ENCODE measurements at regions not wholly inside any gene's neighbourhood (a gene's known extent, or its start where the extent isn't known, plus 50 kb on each side); places are given as distances from the start of the nearest gene placed in this dataset.
A peak's percentile ranks its signal among the peaks of the same experiment; 100 is the strongest.
"Not testable (repeated sequence)": the region's sequence is repeated elsewhere in the genome, so short reads cannot be mapped to it uniquely, and the experiment has no call there.

DNA sequence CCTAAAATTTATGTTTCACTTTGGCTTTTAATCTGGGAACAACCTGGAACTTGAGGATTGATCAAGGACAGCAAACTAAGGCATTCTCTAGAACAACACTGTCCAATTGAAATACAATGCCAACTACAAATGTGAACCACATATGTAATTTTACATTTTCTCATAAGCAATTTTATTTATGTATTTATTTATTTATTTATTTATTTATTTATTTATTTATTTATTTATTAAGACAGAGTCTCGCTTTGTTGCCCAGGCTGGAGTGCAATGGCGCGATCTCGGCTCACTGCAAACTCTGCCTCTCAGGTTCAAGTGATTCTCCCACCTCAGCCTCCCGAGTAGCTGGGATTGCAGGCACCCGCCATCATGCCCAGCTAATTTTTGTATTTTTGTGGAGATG is 448.7 kb downstream of the BUD13 start:
- not testable (repeated sequence) for DNase-seq; H3K27me3 ChIP-seq (ENCODE audit: control insufficient read depth, insufficient read depth, low read length); H3K4me1 ChIP-seq (ENCODE audit: control insufficient read depth, insufficient read depth, low read length); H3K27ac ChIP-seq (ENCODE audit: low read length); H3K4me3 ChIP-seq (ENCODE audit: low read length); H3K36me3 ChIP-seq (ENCODE audit: control insufficient read depth, insufficient read depth, low read length); H3K9me3 ChIP-seq (replicated peaks; ENCODE audit: control insufficient read depth, low read depth, low read length)
- no CpG with 5 or more reads among the region's 6 CpGs for WGBS (ENCODE audit: insufficient coverage)

DNA sequence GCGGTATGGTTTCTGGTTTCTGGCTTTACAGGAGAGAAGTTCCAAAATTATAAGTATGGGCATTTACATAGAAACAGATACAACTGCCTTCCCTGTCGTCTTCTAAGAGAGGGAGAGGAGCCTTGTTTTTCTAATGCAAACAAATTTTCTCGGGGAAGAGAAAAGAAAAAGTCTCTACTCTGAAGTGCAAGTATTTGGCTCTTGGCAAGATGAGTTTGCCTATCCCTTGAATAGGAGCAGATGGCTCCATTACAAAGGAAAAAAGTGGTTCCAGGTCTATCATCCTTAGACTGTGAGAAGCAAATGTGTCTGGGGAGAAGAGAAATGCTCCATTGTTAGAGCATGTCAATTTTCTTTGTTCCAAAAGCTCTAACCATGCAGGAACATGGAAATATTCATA is 455.6 kb downstream of the BUD13 start:
- Histone ChIP-seq H3K4me1 (ENCODE audit: control insufficient read depth, insufficient read depth, low read length) (peaks cover 16% of the 10 kb centered on the region), H3K9me3 (replicated peaks; ENCODE audit: control insufficient read depth, low read depth, low read length) (peaks cover 3% of the 10 kb centered on the region), H3K27me3 (ENCODE audit: control insufficient read depth, insufficient read depth, low read length) (no peaks in the 10 kb centered on the region), H3K4me3 (ENCODE audit: low read length) (no peak overlapping the region), H3K27ac (ENCODE audit: low read length) (no peak overlapping the region), H3K36me3 (ENCODE audit: control insufficient read depth, insufficient read depth, low read length) (no peaks in the 10 kb centered on the region)
- no CpG with 5 or more reads among the region's 3 CpGs for WGBS (ENCODE audit: insufficient coverage)
- no peak for DNase-seq

DNA sequence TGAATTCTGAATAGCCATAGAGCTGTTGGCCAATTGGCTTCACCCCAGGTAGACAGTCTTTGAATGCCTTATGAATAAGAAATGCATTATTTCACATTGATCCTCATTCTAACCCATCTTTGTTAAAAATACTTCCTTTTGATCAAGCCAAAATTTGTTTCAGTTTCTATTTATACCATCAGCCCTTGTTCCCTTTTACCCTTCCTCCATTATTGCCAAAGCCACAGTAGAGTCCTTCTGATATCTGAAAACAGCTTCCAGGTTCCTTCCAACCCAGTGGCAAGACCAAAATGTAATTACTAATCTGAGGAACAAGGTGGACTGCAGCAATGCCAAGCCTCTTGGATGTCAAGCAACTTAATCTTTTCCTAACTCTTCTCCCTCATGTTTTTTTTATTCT is 458.8 kb downstream of the BUD13 start:
- peaks cover 20% of the 10 kb centered on the region for H3K4me1 ChIP-seq (ENCODE audit: control insufficient read depth, insufficient read depth, low read length)
- H3K9me3 ChIP-seq (replicated peaks; ENCODE audit: control insufficient read depth, low read depth, low read length), result no peaks in the 10 kb centered on the region
- no peaks in the 10 kb centered on the region for H3K36me3 ChIP-seq (ENCODE audit: control insufficient read depth, insufficient read depth, low read length)
- no peak overlapping the region for H3K4me3 ChIP-seq (ENCODE audit: low read length)
- DNase-seq, result no peak
- no peaks in the 10 kb centered on the region for H3K27me3 ChIP-seq (ENCODE audit: control insufficient read depth, insufficient read depth, low read length)
- H3K27ac ChIP-seq (ENCODE audit: low read length), result no peak overlapping the region

DNA sequence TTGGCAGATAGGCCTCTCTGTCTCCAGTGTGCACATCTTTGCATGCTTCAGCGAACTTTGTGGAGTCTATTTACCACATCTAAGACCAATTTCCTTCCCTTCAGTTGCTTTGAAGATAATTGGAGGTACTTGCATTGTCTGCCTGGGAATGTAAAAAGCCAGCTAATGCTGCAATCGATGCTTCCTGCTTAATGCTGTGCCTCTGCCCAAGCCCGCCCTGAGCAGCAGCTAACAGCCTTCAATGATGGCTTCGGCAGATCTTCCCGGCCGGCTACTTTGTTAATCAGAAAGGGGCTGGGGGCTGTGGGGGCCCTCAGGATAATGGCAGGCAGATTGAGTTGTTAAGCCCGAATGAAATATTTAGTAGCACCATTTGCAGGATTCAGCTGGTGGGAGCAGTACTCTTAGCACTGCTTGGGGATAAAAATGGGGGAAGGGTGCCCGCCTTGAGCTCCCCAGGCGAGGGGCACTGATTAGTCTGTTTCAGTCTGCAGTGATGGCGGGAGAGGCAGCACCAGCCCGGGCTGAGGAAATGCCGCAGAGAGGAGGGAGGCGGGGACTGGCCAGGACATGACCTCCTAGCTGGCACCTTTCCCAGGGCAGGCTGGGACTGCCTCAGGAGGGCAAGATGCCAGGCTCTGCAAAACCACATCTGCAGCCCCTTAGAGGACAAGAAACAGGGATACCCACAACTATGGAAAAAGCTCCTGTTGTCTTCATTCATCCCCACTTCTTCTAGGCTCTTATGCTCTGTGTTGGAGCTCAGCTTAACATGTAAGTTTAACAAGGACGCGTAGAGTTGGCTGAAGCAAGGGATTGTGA is 460.0 kb downstream of the BUD13 start:
- Histone ChIP-seq H3K4me1 (ENCODE audit: control insufficient read depth, insufficient read depth, low read length) (peaks cover 20% of the 10 kb centered on the region), H3K27me3 (ENCODE audit: control insufficient read depth, insufficient read depth, low read length) (no peaks in the 10 kb centered on the region), H3K27ac (ENCODE audit: low read length) (no peak overlapping the region), H3K4me3 (ENCODE audit: low read length) (no peak overlapping the region), H3K36me3 (ENCODE audit: control insufficient read depth, insufficient read depth, low read length) (no peaks in the 10 kb centered on the region), H3K9me3 (replicated peaks; ENCODE audit: control insufficient read depth, low read depth, low read length) (no peaks in the 10 kb centered on the region)
- peak; percentile 86 for DNase-seq
- whole genome bisulfite sequencing (ENCODE audit: insufficient coverage), result 19% methylated on average over 11 of the region's 15 CpGs

DNA sequence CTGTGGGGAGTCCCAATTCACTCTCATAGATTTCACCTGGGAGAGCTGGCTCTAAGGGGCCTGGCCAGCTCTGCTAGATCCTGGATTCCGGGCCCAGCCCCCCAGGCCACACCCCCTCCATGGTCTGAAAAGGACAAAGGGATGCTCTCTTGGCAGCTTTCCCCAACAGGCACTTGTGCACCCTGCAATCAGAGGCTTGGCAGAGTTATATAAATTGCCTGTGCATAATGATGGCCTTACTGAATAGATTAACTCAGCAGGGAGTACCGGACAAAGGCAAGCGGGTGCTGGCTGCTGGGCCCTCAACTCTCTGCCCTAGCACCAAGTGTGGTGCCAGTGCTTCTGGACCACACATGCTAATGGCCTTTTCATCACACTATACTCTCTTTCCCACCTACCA is 461.6 kb downstream of the BUD13 start:
- WGBS (ENCODE audit: insufficient coverage), result 76% methylated on average over 2 of the region's 3 CpGs
- Histone ChIP-seq H3K36me3 (ENCODE audit: control insufficient read depth, insufficient read depth, low read length) (no peaks in the 10 kb centered on the region), H3K9me3 (replicated peaks; ENCODE audit: control insufficient read depth, low read depth, low read length) (no peaks in the 10 kb centered on the region), H3K27me3 (ENCODE audit: control insufficient read depth, insufficient read depth, low read length) (no peaks in the 10 kb centered on the region), H3K27ac (ENCODE audit: low read length) (no peak overlapping the region), H3K4me3 (ENCODE audit: low read length) (no peak overlapping the region), H3K4me1 (ENCODE audit: control insufficient read depth, insufficient read depth, low read length) (peaks cover 20% of the 10 kb centered on the region)
- DNase-seq, result no peak

DNA sequence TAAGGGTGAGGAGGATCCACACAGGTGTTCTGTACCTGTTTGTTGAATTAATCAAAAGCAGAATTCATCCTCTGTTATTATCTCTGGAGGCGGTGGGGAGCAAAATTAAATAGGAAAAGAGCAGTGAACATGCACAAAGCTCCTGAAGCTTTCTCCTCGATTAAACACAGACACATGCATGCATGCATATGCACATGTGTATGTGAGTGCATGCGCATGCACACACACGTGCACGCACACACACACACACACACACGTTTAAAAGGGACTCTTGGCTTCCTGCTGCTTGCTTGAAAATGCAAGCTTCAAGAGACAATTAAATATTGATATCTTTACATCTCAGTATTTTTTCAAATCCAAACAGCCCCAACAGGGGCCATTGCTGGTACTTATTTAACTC is 462.1 kb downstream of the BUD13 start:
- Histone ChIP-seq H3K27ac (ENCODE audit: low read length) (no peak overlapping the region), H3K36me3 (ENCODE audit: control insufficient read depth, insufficient read depth, low read length) (no peaks in the 10 kb centered on the region), H3K27me3 (ENCODE audit: control insufficient read depth, insufficient read depth, low read length) (no peaks in the 10 kb centered on the region), H3K9me3 (replicated peaks; ENCODE audit: control insufficient read depth, low read depth, low read length) (no peaks in the 10 kb centered on the region), H3K4me1 (ENCODE audit: control insufficient read depth, insufficient read depth, low read length) (peaks cover 20% of the 10 kb centered on the region), H3K4me3 (ENCODE audit: low read length) (no peak overlapping the region)
- no CpG with 5 or more reads among the region's 6 CpGs for WGBS (ENCODE audit: insufficient coverage)
- DNase-seq, result no peak

DNA sequence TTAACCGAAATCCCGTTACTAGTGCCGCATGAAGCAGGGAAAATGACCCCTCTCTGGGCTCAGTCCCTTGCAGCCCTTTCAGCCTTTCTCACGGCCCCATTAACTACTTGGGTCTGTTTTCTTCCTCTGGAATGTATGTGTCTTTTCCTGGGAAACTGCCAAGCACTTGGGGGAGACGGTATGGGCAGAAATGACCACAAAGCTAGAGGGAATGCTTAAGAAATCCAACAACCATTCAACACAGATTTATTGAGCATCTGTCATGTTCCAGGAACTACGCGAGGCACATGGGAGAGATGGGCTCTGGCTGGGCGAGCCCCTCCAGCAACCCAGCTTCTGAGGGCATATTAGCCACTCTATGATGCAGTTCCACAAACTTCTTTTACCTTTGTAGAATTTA is 462.6 kb downstream of the BUD13 start:
- no peak overlapping the region for H3K4me3 ChIP-seq (ENCODE audit: low read length)
- WGBS (ENCODE audit: insufficient coverage), result no CpG with 5 or more reads among the region's 8 CpGs
- DNase-seq, result peak; percentile 42

DNA sequence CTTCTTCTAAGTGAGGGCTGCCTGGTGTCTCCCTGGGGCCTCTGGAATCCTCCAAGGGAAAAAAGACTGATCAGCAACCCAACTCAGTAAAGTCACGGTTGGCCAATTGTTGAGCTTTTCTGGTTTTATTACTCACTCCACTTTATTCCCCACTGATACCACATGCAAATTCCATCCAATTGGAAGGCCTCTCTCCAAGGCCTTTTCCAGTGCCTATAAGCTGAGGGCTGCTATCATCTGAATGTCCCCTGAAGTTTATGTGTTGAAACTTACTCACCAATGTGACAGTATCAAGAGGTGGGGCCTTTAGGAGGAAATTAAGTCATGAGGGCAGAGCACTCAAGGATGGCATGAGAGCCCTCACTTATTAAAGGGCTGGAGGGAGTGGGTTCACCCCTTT is 463.3 kb downstream of the BUD13 start:
- Histone ChIP-seq H3K36me3 (ENCODE audit: control insufficient read depth, insufficient read depth, low read length) (no peaks in the 10 kb centered on the region), H3K9me3 (replicated peaks; ENCODE audit: control insufficient read depth, low read depth, low read length) (no peaks in the 10 kb centered on the region), H3K4me1 (ENCODE audit: control insufficient read depth, insufficient read depth, low read length) (peaks cover 20% of the 10 kb centered on the region), H3K4me3 (ENCODE audit: low read length) (no peak overlapping the region), H3K27ac (ENCODE audit: low read length) (no peak overlapping the region), H3K27me3 (ENCODE audit: control insufficient read depth, insufficient read depth, low read length) (no peaks in the 10 kb centered on the region)
- no peak for DNase-seq
- no CpG with 5 or more reads among the region's 1 CpG for WGBS (ENCODE audit: insufficient coverage)

More for the DNA sequence above, 462.6 kb downstream of the BUD13 start:
- Histone ChIP-seq H3K4me1 (ENCODE audit: control insufficient read depth, insufficient read depth, low read length) (peaks cover 20% of the 10 kb centered on the region), H3K27ac (ENCODE audit: low read length) (no peak overlapping the region), H3K27me3 (ENCODE audit: control insufficient read depth, insufficient read depth, low read length) (no peaks in the 10 kb centered on the region), H3K36me3 (ENCODE audit: control insufficient read depth, insufficient read depth, low read length) (no peaks in the 10 kb centered on the region), H3K9me3 (replicated peaks; ENCODE audit: control insufficient read depth, low read depth, low read length) (no peaks in the 10 kb centered on the region)

DNA sequence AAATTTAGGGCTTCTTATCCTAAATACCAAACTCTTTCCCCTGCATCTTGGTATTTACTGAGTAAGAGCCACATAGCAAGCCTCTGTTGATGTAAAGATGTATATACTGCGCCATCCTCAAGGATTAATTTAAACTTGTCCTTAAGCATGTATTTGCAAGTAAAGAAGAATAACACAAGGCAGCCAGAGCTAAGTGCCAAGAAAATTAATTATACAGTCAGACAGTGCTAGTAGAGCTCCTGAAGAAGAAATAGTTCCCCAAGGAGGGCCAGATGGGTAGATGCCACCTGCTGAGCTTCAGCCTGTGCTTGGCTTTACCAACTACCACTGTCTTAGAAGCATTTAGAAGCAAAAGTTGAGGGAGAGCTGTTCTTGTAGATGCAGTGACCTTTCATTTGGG is 470.0 kb downstream of the BUD13 start:
- Histone ChIP-seq H3K27ac (ENCODE audit: low read length) (no peak overlapping the region), H3K27me3 (ENCODE audit: control insufficient read depth, insufficient read depth, low read length) (no peaks in the 10 kb centered on the region), H3K9me3 (replicated peaks; ENCODE audit: control insufficient read depth, low read depth, low read length) (no peaks in the 10 kb centered on the region), H3K4me3 (ENCODE audit: low read length) (no peak overlapping the region), H3K4me1 (ENCODE audit: control insufficient read depth, insufficient read depth, low read length) (no peaks in the 10 kb centered on the region), H3K36me3 (ENCODE audit: control insufficient read depth, insufficient read depth, low read length) (no peaks in the 10 kb centered on the region)
- WGBS (ENCODE audit: insufficient coverage), result no CpG with 5 or more reads among the region's 1 CpG
- DNase-seq, result no peak

DNA sequence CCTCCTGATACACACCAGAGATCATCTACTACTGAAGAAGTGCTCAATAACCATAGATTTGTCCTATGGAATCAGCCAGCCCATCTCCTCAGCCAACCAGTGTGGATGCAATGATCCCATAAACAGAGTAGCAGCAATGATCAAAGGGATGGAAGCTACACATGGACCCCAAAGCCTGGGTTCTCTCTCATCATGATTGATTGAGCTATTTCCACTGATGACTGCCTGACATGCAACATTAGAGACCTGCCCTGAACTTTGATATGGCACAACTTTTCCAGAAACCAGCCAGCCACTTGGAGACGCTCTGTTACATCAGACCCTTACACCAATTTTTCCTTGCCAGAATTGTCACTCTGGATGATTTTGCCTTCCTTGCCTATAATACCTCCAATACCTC is 471.6 kb downstream of the BUD13 start:
- H3K4me1 ChIP-seq (ENCODE audit: control insufficient read depth, insufficient read depth, low read length), result no peaks in the 10 kb centered on the region

DNA sequence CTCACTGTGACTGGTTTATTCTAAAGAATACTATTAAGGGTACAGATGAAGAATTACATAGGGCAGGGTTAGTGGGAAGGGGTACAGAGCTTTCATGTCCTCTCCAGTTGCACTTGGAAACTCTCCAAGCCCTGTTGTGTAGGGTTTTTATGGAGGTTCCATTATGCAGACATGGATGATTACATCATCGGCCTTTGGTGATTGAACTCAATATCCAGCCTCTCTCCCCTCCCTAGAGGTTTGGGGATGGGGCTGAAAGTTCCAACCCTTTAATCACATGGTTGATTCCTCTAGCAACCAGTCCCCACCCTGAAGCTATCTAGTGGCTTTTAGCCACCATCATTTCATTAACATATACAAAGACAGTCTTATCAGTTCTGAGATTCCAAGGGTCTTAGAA is 472.6 kb downstream of the BUD13 start:
- Histone ChIP-seq H3K9me3 (replicated peaks; ENCODE audit: control insufficient read depth, low read depth, low read length) (no peaks in the 10 kb centered on the region), H3K4me1 (ENCODE audit: control insufficient read depth, insufficient read depth, low read length) (no peaks in the 10 kb centered on the region), H3K4me3 (ENCODE audit: low read length) (no peak overlapping the region), H3K27ac (ENCODE audit: low read length) (no peak overlapping the region), H3K36me3 (ENCODE audit: control insufficient read depth, insufficient read depth, low read length) (no peaks in the 10 kb centered on the region), H3K27me3 (ENCODE audit: control insufficient read depth, insufficient read depth, low read length) (no peaks in the 10 kb centered on the region)
- WGBS (ENCODE audit: insufficient coverage), result no CpG with 5 or more reads among the region's 1 CpG
- DNase-seq, result no peak

More for the DNA sequence above, 471.6 kb downstream of the BUD13 start:
- Histone ChIP-seq H3K27ac (ENCODE audit: low read length) (no peak overlapping the region), H3K9me3 (replicated peaks; ENCODE audit: control insufficient read depth, low read depth, low read length) (no peaks in the 10 kb centered on the region), H3K36me3 (ENCODE audit: control insufficient read depth, insufficient read depth, low read length) (no peaks in the 10 kb centered on the region), H3K27me3 (ENCODE audit: control insufficient read depth, insufficient read depth, low read length) (no peaks in the 10 kb centered on the region), H3K4me3 (ENCODE audit: low read length) (no peak overlapping the region)
- no peak for DNase-seq
- WGBS (ENCODE audit: insufficient coverage), result 90% methylated on average over 1 of the region's 1 CpG

Measured in muscle of leg (tissue), 3 donors.